C4-2B (cell line): ENCODE measurements at regions not wholly inside any gene's neighbourhood (a gene's known extent, or its start where the extent isn't known, plus 50 kb on each side); places are given as distances from the start of the nearest gene placed in this dataset.

Source experiments
- ZFX ChIP-seq: fragments of 450-650 bp; IDR thresholded peaks from 2 replicates; pipeline ENCODE4 v1.6.1; 2017
- TF ChIP-seq, protein P1 (sequence below): fragments of 450-650 bp; conservative IDR thresholded peaks from 2 replicates; pipeline ENCODE4 v1.5.1; 2017; ENCODE audit warnings: mild to moderate bottlenecking

- TF ChIP-seq, protein P1, sequence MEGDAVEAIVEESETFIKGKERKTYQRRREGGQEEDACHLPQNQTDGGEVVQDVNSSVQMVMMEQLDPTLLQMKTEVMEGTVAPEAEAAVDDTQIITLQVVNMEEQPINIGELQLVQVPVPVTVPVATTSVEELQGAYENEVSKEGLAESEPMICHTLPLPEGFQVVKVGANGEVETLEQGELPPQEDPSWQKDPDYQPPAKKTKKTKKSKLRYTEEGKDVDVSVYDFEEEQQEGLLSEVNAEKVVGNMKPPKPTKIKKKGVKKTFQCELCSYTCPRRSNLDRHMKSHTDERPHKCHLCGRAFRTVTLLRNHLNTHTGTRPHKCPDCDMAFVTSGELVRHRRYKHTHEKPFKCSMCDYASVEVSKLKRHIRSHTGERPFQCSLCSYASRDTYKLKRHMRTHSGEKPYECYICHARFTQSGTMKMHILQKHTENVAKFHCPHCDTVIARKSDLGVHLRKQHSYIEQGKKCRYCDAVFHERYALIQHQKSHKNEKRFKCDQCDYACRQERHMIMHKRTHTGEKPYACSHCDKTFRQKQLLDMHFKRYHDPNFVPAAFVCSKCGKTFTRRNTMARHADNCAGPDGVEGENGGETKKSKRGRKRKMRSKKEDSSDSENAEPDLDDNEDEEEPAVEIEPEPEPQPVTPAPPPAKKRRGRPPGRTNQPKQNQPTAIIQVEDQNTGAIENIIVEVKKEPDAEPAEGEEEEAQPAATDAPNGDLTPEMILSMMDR = no peak
- TF ChIP-seq ZFX = no peak
Observed at GRCh38 chr9:87034841-87035240, 87.5 kb upstream of the GAS1 start.
